GM21723 (cell line): ENCODE measurements at regions not wholly inside any gene's neighbourhood (a gene's known extent, or its start where the extent isn't known, plus 50 kb on each side); places are given as distances from the start of the nearest gene placed in this dataset.

Source experiments
- ATAC-seq: cut with Tn5 transposase; IDR thresholded peaks from one replicate; pipeline ENCODE4 v1.9.1; 2021; ENCODE audit warnings: mild to moderate bottlenecking, moderate library complexity; ENCODE audit not compliant: unreplicated experiment

GRCh38 chr14:38137005-38137404 is 70.7 kb upstream of the SSTR1 start:
- ATAC-seq, result no peak

- ATAC-seq, result no peak
These were observed 69.1 kb upstream of the SSTR1 start for GRCh38 chr14:38138473-38139138.

GRCh38 chr14:38139926-38140325 is 67.8 kb upstream of the SSTR1 start:
- no peak for ATAC-seq

GRCh38 chr14:38143170-38143569 is 64.5 kb upstream of the SSTR1 start:
- ATAC-seq, result no peak

- no peak for ATAC-seq
These were observed 63.8 kb upstream of the SSTR1 start for GRCh38 chr14:38143659-38144505.

- ATAC-seq, result no peak
These were observed 62.6 kb upstream of the SSTR1 start for GRCh38 chr14:38145142-38145541.

- no peak for ATAC-seq
These were observed 57.6 kb upstream of the SSTR1 start for GRCh38 chr14:38150075-38150474.
